ENCODE measurements at regions not wholly inside any gene's neighbourhood (a gene's known extent, or its start where the extent isn't known, plus 50 kb on each side); places are given as distances from the start of the nearest gene placed in this dataset.

- H3K36me3 ChIP-seq (ENCODE audit: control insufficient read depth in 1 of 2, insufficient read depth in 2 of 2, low read length in 2 of 2) = no peaks in the 10 kb centered on the region
- no peaks in the 10 kb centered on the region for H3K9me3 ChIP-seq (ENCODE audit: control insufficient read depth in 1 of 2, insufficient read depth in 1 of 2, low read depth in 1 of 2, low read length in 2 of 2)
- H4K20me1 ChIP-seq (ENCODE audit: insufficient read depth) = no peaks in the 10 kb centered on the region
- H3K9me2 ChIP-seq (ENCODE audit: insufficient read depth) = no peaks in the 10 kb centered on the region
- no peak overlapping the region for H3K9ac ChIP-seq (ENCODE audit: low read length)
- no peaks in the 10 kb centered on the region for H3K79me2 ChIP-seq (ENCODE audit: insufficient read depth, low read length)
- DNase-seq (ENCODE audit: low read depth, low spot score) = no peak
- no peak overlapping the region for H2AFZ ChIP-seq (ENCODE audit: low read depth, low read length, poor library complexity, severe bottlenecking)
- ChIA-PET RAD21 (ENCODE audit: low non-redundant PET in 1 of 2, low total read pairs in 2 of 2, uncharacterized antibody in 2 of 2, unreplicated experiment in 2 of 2) (no interaction called here), CTCF (no interaction called here), POLR2A (no interaction called here)
- no peak overlapping the region for H3K27ac ChIP-seq (ENCODE audit: low read depth, low read length)
- intact Hi-C loops (cut with micrococcal nuclease) = no loop called here
- TF ChIP-seq MAX (IDR thresholded peaks at IDR 0.05) (no peak), FOSL1 (IDR thresholded peaks at IDR 0.05; ENCODE audit: low read depth) (no peak), SRF (IDR thresholded peaks at IDR 0.05; ENCODE audit: low read depth) (no peak)
- no TSS peak for BruUV-seq (replicated peaks)
- H3K27me3 ChIP-seq (ENCODE audit: insufficient read depth, low read length) = peaks cover 44% of the 10 kb centered on the region
- ATAC-seq = no peak
- no peaks in the 10 kb centered on the region for H3K4me1 ChIP-seq (ENCODE audit: control insufficient read depth in 1 of 2, insufficient read depth in 2 of 2, low read length in 2 of 2)
- H3K4me2 ChIP-seq (ENCODE audit: low read length) = no peak overlapping the region
- H3K4me3 ChIP-seq (replicated peaks in 1 of 2; ENCODE audit: low read depth in 1 of 2, low read length in 2 of 2) = no peak overlapping the region
These were observed 179.0 kb upstream of the MMS22L start for GRCh38 chr6:97462031-97462430.

GRCh38 chr6:97462938-97463598, 180.1 kb upstream of the MMS22L start:
- no peak for ATAC-seq

More at GRCh38 chr6:97462938-97463598, 180.1 kb upstream of the MMS22L start:
- no peak overlapping the region for H3K27ac ChIP-seq (ENCODE audit: low read depth, low read length)
- H2AFZ ChIP-seq (ENCODE audit: low read depth, low read length, poor library complexity, severe bottlenecking) = no peak overlapping the region
- no peaks in the 10 kb centered on the region for H3K4me1 ChIP-seq (ENCODE audit: control insufficient read depth in 1 of 2, insufficient read depth in 2 of 2, low read length in 2 of 2)
- intact Hi-C loops (cut with micrococcal nuclease) = no loop called here
- H3K4me3 ChIP-seq (replicated peaks in 1 of 2; ENCODE audit: low read depth in 1 of 2, low read length in 2 of 2) = no peak overlapping the region
- H3K4me2 ChIP-seq (ENCODE audit: low read length) = no peak overlapping the region
- TF ChIP-seq ELF1 (IDR thresholded peaks at IDR 0.05; ENCODE audit: borderline replicate concordance, low read depth) = no peak
- no TSS peak for BruUV-seq (replicated peaks)
- H3K9ac ChIP-seq (ENCODE audit: low read length) = no peak overlapping the region
- DNase-seq (ENCODE audit: low read depth, low spot score) = no peak
- no peaks in the 10 kb centered on the region for H3K9me3 ChIP-seq (ENCODE audit: control insufficient read depth in 1 of 2, insufficient read depth in 1 of 2, low read depth in 1 of 2, low read length in 2 of 2)
- no peaks in the 10 kb centered on the region for H4K20me1 ChIP-seq (ENCODE audit: insufficient read depth)
- H3K79me2 ChIP-seq (ENCODE audit: insufficient read depth, low read length) = no peaks in the 10 kb centered on the region
- RAD21 ChIA-PET (ENCODE audit: low non-redundant PET in 1 of 2, low total read pairs in 2 of 2, uncharacterized antibody in 2 of 2, unreplicated experiment in 2 of 2) = no interaction called here
- H3K27me3 ChIP-seq (ENCODE audit: insufficient read depth, low read length) = peaks cover 35% of the 10 kb centered on the region
- CTCF ChIA-PET = no interaction called here
- H3K36me3 ChIP-seq (ENCODE audit: control insufficient read depth in 1 of 2, insufficient read depth in 2 of 2, low read length in 2 of 2) = no peaks in the 10 kb centered on the region
- POLR2A ChIA-PET = no interaction called here
- H3K9me2 ChIP-seq (ENCODE audit: insufficient read depth) = no peaks in the 10 kb centered on the region

Data from HCT116 (cell line).